ENCODE measurements at regions not wholly inside any gene's neighbourhood (a gene's known extent, or its start where the extent isn't known, plus 50 kb on each side); places are given as distances from the start of the nearest gene placed in this dataset.

- no peak for TF ChIP-seq TAF1 (IDR thresholded peaks at IDR 0.05; ENCODE audit: low read depth)
- no peak for TF ChIP-seq MAX (IDR thresholded peaks at IDR 0.05)
- no peak for TF ChIP-seq REST (IDR thresholded peaks at IDR 0.05; ENCODE audit: low read depth)
- no peak for TF ChIP-seq NFIC (IDR thresholded peaks at IDR 0.05)
- no peak for TF ChIP-seq CEBPB (IDR thresholded peaks at IDR 0.05)
- TF ChIP-seq ZBTB7A (IDR thresholded peaks at IDR 0.05; ENCODE audit: low read depth) = no peak
- no peak for TF ChIP-seq RAD21 (IDR thresholded peaks at IDR 0.05; ENCODE audit: low read depth)
- TF ChIP-seq CREB1 (IDR thresholded peaks at IDR 0.05; ENCODE audit: low read depth) = no peak
Observed at GRCh38 chr2:103638978-103639377, 877.1 kb downstream of the TMEM182 start.

- peak; percentile 90 for TF ChIP-seq REST (IDR thresholded peaks at IDR 0.05; ENCODE audit: low read depth)
- TF ChIP-seq YY1 (IDR thresholded peaks at IDR 0.05; ENCODE audit: low read depth) = no peak
Observed at GRCh38 chr2:103656558-103656957, 894.7 kb downstream of the TMEM182 start.

- TF ChIP-seq NFIC (IDR thresholded peaks at IDR 0.05) = no peak
- TF ChIP-seq CEBPB (IDR thresholded peaks at IDR 0.05) = no peak
Observed at GRCh38 chr2:103660519-103660918, 898.7 kb downstream of the TMEM182 start.

GRCh38 chr2:103660947-103661346 lies 899.1 kb downstream of the TMEM182 start:
- TF ChIP-seq RAD21 (IDR thresholded peaks at IDR 0.05; ENCODE audit: low read depth) (no peak), CEBPB (IDR thresholded peaks at IDR 0.05) (0 out of 2 replicates have a peak, but pooled peaks have one; percentile 11)

- TF ChIP-seq ZBTB7A (IDR thresholded peaks at IDR 0.05; ENCODE audit: low read depth) = no peak
- TF ChIP-seq CREB1 (IDR thresholded peaks at IDR 0.05; ENCODE audit: low read depth) = no peak
- TF ChIP-seq EP300 (IDR thresholded peaks at IDR 0.05; ENCODE audit: borderline replicate concordance) = no peak
- TF ChIP-seq CEBPB (IDR thresholded peaks at IDR 0.05) = no peak
- TF ChIP-seq USF1 (IDR thresholded peaks at IDR 0.05) = no peak
- TF ChIP-seq REST (IDR thresholded peaks at IDR 0.05; ENCODE audit: low read depth) = no peak
- TF ChIP-seq FOXM1 (IDR thresholded peaks at IDR 0.05; ENCODE audit: borderline replicate concordance, low read depth) = no peak
- no peak for TF ChIP-seq YY1 (IDR thresholded peaks at IDR 0.05; ENCODE audit: low read depth)
Observed at GRCh38 chr2:103664690-103665089, 902.9 kb downstream of the TMEM182 start.

GRCh38 chr2:103667335-103667884 lies 905.6 kb downstream of the TMEM182 start:
- TF ChIP-seq NFIC (IDR thresholded peaks at IDR 0.05) = peak; percentile 72
- TF ChIP-seq FOXM1 (IDR thresholded peaks at IDR 0.05; ENCODE audit: borderline replicate concordance, low read depth) = peak; percentile 85
- TF ChIP-seq EP300 (IDR thresholded peaks at IDR 0.05; ENCODE audit: borderline replicate concordance) = peak; percentile 94
- TF ChIP-seq ZBTB7A (IDR thresholded peaks at IDR 0.05; ENCODE audit: low read depth) = no peak
- peak; percentile 72 for TF ChIP-seq TCF12 (IDR thresholded peaks at IDR 0.05; ENCODE audit: low read depth)
- TF ChIP-seq CREB1 (IDR thresholded peaks at IDR 0.05; ENCODE audit: low read depth) = 0 out of 2 replicates have a peak, but pooled peaks have one; percentile 16
- no peak for TF ChIP-seq USF1 (IDR thresholded peaks at IDR 0.05)
- no peak for TF ChIP-seq EGR1 (IDR thresholded peaks at IDR 0.05)
- TF ChIP-seq TEAD4 (IDR thresholded peaks at IDR 0.05) = peak; percentile 96
- no peak for TF ChIP-seq REST (IDR thresholded peaks at IDR 0.05; ENCODE audit: low read depth)
- peak; percentile 96 for TF ChIP-seq CEBPB (IDR thresholded peaks at IDR 0.05)
- TF ChIP-seq TAF1 (IDR thresholded peaks at IDR 0.05; ENCODE audit: low read depth) = no peak
- TF ChIP-seq YY1 (IDR thresholded peaks at IDR 0.05; ENCODE audit: low read depth) = no peak
- peak; percentile 54 for TF ChIP-seq MAX (IDR thresholded peaks at IDR 0.05)
- TF ChIP-seq RAD21 (IDR thresholded peaks at IDR 0.05; ENCODE audit: low read depth) = no peak

Measured in Ishikawa (cell line).